HEK293T (cell line): ENCODE measurements at regions not wholly inside any gene's neighbourhood (a gene's known extent, or its start where the extent isn't known, plus 50 kb on each side); places are given as distances from the start of the nearest gene placed in this dataset.

ENCODE experiments used
- ARNT ChIP-seq: fragments of 450-650 bp; IDR thresholded peaks from 2 replicates; pipeline ENCODE4 v1.6.1; 2017; ENCODE audit warnings: mild to moderate bottlenecking
- BHLHE40 ChIP-seq: fragments of 450-650 bp; IDR thresholded peaks from 2 replicates; pipeline ENCODE4 v1.6.1; 2016; ENCODE audit warnings: mild to moderate bottlenecking, moderate library complexity, borderline replicate concordance
- CTBP1 ChIP-seq: fragments of 450-650 bp; IDR thresholded peaks from 2 replicates; pipeline ENCODE4 v1.6.1; 2016; ENCODE audit warnings: borderline replicate concordance
- ELF4 ChIP-seq: fragments of 450-650 bp; IDR thresholded peaks from 2 replicates; pipeline ENCODE4 v1.6.1; 2017; ENCODE audit warnings: antibody characterized with exemption
- FOXA1 ChIP-seq: fragments of 450-650 bp; IDR thresholded peaks from 2 replicates; pipeline ENCODE4 v1.6.1; 2016; ENCODE audit warnings: mild to moderate bottlenecking
- FOXM1 ChIP-seq: fragments of 450-650 bp; IDR thresholded peaks from 2 replicates; pipeline ENCODE4 v1.6.1; 2017; ENCODE audit warnings: mild to moderate bottlenecking, borderline replicate concordance
- HDGF ChIP-seq: fragments of 450-650 bp; IDR thresholded peaks from 2 replicates; pipeline ENCODE4 v1.6.1; 2017; ENCODE audit warnings: antibody characterized with exemption, borderline replicate concordance
- L3MBTL2 ChIP-seq: fragments of 450-650 bp; conservative IDR thresholded peaks from 2 replicates; pipeline ENCODE4 v1.6.1; 2016; ENCODE audit warnings: mild to moderate bottlenecking
- NFRKB ChIP-seq: fragments of 450-650 bp; IDR thresholded peaks from 2 replicates; pipeline ENCODE4 v1.6.1; 2016; ENCODE audit warnings: mild to moderate bottlenecking, moderate library complexity
- PKNOX1 ChIP-seq: fragments of 450-650 bp; IDR thresholded peaks from 2 replicates; pipeline ENCODE4 v1.6.1; 2016
- SP1 ChIP-seq: fragments of 450-650 bp; IDR thresholded peaks from 2 replicates; pipeline ENCODE4 v1.6.1; 2017
- SUZ12 ChIP-seq: fragments of 450-650 bp; IDR thresholded peaks from 2 replicates; pipeline ENCODE4 v1.6.1; 2016; ENCODE audit warnings: mild to moderate bottlenecking
- TARDBP ChIP-seq: fragments of 450-650 bp; IDR thresholded peaks from 2 replicates; pipeline ENCODE4 v1.6.1; 2016
- ZNF384 ChIP-seq: fragments of 450-650 bp; IDR thresholded peaks from 2 replicates; pipeline ENCODE4 v1.6.1; 2016

GRCh38 chr4:12912896-12913418, 571.2 kb downstream of the RAB28 start:
- TF ChIP-seq FOXA1 (no peak), TARDBP (no peak), ELF4 (no peak), SUZ12 (no peak), CTBP1 (no peak), ARNT (no peak), FOXM1 (no peak), BHLHE40 (no peak), HDGF (no peak), NFRKB (no peak), L3MBTL2 (no peak), PKNOX1 (no peak), ZNF384 (no peak), SP1 (no peak)
